Naive B cell (primary cell): ENCODE measurements at regions not wholly inside any gene's neighbourhood (a gene's known extent, or its start where the extent isn't known, plus 50 kb on each side); places are given as distances from the start of the nearest gene placed in this dataset.
A peak's percentile ranks its signal among the peaks of the same experiment; 100 is the strongest.

ENCODE experiments used
- ATAC-seq, 2 donors: fragments of 150-1000 bp; cut with Tn5 transposase; 2 replicates each; pipeline ENCODE4 v1.10.0; 2021; ENCODE audit warnings: low read depth in 2 of 2, mild to moderate bottlenecking in 2 of 2, moderate library complexity in 2 of 2
- DNase-seq: peaks from one replicate; pipeline ENCODE4 v3.0.0; 2022
- H3K27ac Mint-ChIP-seq, 6 donors: one replicate each; pipeline ENCODE4 v1.8.0; 2020 to 2022; ENCODE audit warnings: mild to moderate bottlenecking in 6 of 6, mixed read lengths in 6 of 6, moderate library complexity in 5 of 6, inconsistent platforms in 2 of 6
- H3K27me3 Mint-ChIP-seq, 3 donors: one replicate each; pipeline ENCODE4 v1.8.0; 2021 to 2022; ENCODE audit warnings: mixed read lengths in 3 of 3, mild to moderate bottlenecking in 1 of 3
- H3K36me3 Mint-ChIP-seq, 2 donors: one replicate each; pipeline ENCODE4 v1.8.0; 2020 to 2022; ENCODE audit warnings: mixed read lengths in 2 of 2, inconsistent platforms in 1 of 2, mild to moderate bottlenecking in 1 of 2
- H3K4me1 Mint-ChIP-seq, 3 donors: one replicate each; pipeline ENCODE4 v1.8.0; 2020 to 2022; ENCODE audit warnings: mixed read lengths in 3 of 3, inconsistent platforms in 1 of 3, mild to moderate bottlenecking in 1 of 3, moderate library complexity in 1 of 3
- H3K4me3 Mint-ChIP-seq, 8 donors: one replicate each; pipeline ENCODE4 v1.8.0; 2020 to 2022; ENCODE audit warnings: mild to moderate bottlenecking in 8 of 8, mixed read lengths in 8 of 8, moderate library complexity in 8 of 8, inconsistent platforms in 2 of 8
- H3K9me3 Mint-ChIP-seq, 7 donors: one replicate each; pipeline ENCODE4 v1.8.0; 2020 to 2022; ENCODE audit warnings: mixed read lengths in 7 of 7, mild to moderate bottlenecking in 5 of 7, inconsistent platforms in 2 of 7, moderate library complexity in 1 of 7

DNA sequence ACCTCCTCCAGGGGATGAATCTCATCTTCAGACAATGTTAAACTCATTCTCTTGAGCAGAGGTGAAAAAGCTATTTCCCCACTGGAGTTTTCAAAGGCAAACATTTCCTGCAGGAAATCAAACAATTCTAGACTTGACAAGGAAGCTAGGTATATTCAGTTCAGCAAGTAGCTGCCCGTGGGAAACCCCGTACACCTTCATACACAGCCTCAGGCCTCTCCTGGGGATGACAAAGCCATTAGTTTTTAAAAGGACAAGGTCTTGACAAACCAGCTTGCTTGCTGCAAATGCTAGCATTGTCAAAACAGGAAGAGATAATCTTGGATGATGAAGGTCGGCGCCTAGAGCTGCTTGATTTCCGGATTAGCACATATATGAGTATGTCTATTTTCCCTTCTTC lies 1630.8 kb upstream of the TENM4 start:
- H3K27ac Mint-ChIP-seq: no peak overlapping the region
- DNase-seq (no peak), ATAC-seq (no peak)
- H3K4me3 Mint-ChIP-seq: no peak overlapping the region
- peaks cover 0 to 4% (median 0%) of the 10 kb centered on the region in 3 donors for H3K27me3 Mint-ChIP-seq
- H3K36me3 Mint-ChIP-seq: no peaks in the 10 kb centered on the region
- peaks cover 0 to 5% (median 0%) of the 10 kb centered on the region in 3 donors for H3K4me1 Mint-ChIP-seq
- peaks cover 0 to 4% (median 3%) of the 10 kb centered on the region in 7 donors for H3K9me3 Mint-ChIP-seq

DNA sequence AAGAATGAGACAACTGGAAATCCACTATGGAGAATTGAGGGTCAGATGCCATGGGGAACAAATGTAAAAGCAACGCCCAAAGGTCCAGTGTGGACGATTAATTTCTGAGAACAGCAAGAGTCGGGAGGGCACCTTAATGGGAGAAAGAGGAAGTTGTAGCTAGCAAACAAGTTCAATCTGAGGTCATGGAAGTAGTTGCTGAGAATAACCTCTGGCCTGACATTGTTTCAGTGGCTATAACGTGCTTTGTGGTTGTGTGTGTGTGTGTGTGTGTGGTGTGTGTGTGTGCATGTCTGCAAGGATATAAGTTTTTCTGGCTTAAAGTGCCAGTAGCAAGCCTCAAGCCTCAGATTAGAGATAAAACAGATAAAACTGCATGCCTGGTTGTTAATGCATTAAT lies 1630.1 kb upstream of the TENM4 start:
- H3K9me3 Mint-ChIP-seq: peaks cover 0 to 4% (median 3%) of the 10 kb centered on the region in 7 donors
- H3K4me1 Mint-ChIP-seq: peaks cover 0 to 5% (median 0%) of the 10 kb centered on the region in 3 donors
- no peak overlapping the region for H3K4me3 Mint-ChIP-seq
- H3K27ac Mint-ChIP-seq: no peak overlapping the region
- H3K36me3 Mint-ChIP-seq: no peaks in the 10 kb centered on the region
- ATAC-seq (no peak), DNase-seq (no peak)
- H3K27me3 Mint-ChIP-seq: peaks cover 0 to 4% (median 0%) of the 10 kb centered on the region in 3 donors

DNA sequence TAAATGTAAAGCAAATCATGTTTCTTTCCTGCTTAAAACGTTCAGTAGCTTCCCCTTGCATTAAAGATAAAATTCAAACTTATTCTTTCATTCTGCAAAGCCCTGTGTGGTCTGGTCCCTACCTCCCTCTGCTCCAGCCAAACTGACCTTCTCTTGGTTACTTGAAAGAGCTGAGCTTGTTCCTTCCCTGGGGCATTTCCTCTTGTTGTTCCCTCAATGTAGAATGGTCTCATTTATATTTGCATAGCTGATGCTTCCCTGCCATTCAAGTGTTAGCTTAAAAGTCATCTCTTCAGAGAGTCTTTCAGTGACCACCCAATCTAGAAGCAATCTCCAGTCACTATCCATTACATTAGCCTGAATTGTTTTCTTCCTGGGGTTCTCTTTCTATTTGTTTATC lies 1618.5 kb upstream of the TENM4 start:
- H3K36me3 Mint-ChIP-seq: no peaks in the 10 kb centered on the region
- H3K27ac Mint-ChIP-seq: no peak overlapping the region
- no peak for ATAC-seq
- H3K27me3 Mint-ChIP-seq: no peaks in the 10 kb centered on the region
- H3K4me3 Mint-ChIP-seq: no peak overlapping the region
- H3K4me1 Mint-ChIP-seq: no peaks in the 10 kb centered on the region
- peaks cover 0 to 10% (median 4%) of the 10 kb centered on the region in 7 donors for H3K9me3 Mint-ChIP-seq
- no peak for DNase-seq

DNA sequence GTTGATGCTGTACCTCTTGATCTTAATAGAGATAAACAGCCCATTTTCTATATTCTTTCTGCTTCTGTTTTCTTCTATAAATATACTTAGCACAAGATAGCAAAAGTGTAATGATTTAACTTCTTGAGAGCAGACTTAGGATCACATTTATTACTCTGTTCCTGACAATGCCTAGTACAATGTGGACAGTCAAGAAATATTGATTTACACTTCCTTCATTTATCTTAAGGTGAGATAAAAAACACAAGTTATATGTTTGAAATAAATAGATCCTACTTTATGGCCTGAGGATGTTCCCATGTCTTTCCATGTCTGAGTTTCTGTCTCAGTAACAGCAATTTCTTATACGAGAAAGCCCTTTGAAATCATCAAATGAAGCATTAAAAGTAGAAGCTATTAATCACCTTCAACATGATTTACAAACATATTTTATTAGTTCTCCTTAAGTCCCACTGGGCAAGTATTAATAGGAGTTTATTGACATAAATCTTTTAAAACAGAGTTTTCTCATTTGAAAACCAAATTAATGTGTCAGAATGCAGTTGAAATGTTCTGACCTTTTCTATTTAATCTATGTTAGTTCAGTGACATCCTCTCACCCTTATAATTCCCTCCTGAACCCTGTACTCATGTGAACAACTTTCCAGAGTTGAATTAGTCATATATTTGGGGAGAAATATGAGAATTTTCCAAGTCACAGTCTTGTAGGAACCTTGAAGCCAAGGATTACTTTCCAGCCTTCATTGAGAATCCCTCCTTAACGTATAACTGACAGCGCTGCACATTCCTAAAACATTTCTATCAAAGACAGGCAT lies 1611.7 kb upstream of the TENM4 start:
- ATAC-seq: no peak
- H3K27ac Mint-ChIP-seq: no peak overlapping the region
- peaks cover 0 to 10% (median 2%) of the 10 kb centered on the region in 7 donors for H3K9me3 Mint-ChIP-seq
- no peak for DNase-seq
- no peak overlapping the region for H3K4me3 Mint-ChIP-seq
- no peaks in the 10 kb centered on the region for H3K27me3 Mint-ChIP-seq
- no peaks in the 10 kb centered on the region for H3K36me3 Mint-ChIP-seq
- H3K4me1 Mint-ChIP-seq: no peaks in the 10 kb centered on the region

DNA sequence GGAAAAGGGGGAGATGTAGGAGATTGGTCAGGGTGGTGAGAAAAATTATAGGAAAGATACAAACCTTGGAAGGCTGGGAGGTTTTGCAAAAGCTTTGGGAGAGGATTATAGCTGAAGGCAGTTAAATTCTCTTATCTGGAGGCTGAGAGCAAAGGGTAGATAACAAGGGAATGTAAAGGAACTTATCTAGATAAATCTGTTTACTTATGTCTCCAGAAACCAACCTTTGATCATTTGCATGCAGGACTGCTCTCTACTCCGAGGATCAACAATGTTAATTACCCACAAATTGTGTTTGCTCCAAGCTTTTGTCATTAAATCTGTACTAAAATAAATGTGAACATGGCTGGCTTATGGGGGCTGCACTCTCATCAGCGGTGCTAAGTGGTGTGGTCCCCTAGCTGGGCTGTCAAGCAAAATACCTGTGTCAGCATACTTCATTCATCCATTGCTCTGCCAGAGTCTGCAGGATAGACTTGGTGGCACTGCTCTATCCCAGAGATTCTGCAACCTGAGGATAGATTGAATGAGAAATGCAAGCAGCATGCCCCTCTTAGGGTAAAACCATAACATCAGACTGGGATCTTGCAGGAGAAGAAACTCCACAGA lies 1599.2 kb upstream of the TENM4 start:
- no peak for ATAC-seq
- H3K36me3 Mint-ChIP-seq: peaks cover 0 to 6% of the 10 kb centered on the region in 2 donors
- H3K27me3 Mint-ChIP-seq: no peaks in the 10 kb centered on the region
- no peaks in the 10 kb centered on the region for H3K4me1 Mint-ChIP-seq
- no peak overlapping the region for H3K27ac Mint-ChIP-seq
- peaks cover 12 to 29% (median 17%) of the 10 kb centered on the region in 7 donors for H3K9me3 Mint-ChIP-seq
- peak overlapping the region in 1 of 8 donors; percentile 26 for H3K4me3 Mint-ChIP-seq
- DNase-seq: no peak

DNA sequence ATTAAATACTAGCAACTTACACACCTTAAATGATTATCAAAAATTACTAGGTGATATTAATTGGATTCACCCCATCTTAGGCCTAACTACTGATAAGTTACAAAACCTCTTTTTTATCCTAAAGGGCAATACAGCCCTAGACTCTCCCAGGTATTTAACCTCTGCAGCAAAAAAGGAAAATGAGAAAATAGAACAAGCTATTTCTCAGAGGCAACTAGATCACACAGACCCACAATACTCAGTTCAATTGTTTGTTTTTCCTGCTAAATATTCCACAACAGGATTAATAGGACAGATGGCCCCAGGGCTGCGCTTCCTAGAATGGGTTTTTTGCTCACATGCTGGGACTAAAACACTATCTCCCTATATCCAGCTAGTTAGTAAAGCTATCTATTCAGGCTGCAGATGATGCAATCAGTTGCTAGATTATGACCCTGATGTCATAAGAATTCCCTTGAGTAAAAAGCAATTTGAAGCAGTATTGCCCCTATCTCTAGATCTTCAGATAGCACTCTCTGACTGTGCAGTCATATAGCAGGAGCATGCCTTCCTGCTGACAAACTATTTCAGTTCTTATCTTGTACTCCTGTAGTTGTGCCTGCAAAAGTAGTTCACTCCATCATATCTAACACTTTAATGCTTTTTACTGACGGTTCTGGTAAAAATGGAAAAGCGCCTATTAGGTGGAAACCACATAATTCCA lies 1595.5 kb upstream of the TENM4 start:
- H3K36me3 Mint-ChIP-seq: peaks cover 0 to 6% of the 10 kb centered on the region in 2 donors

DNA sequence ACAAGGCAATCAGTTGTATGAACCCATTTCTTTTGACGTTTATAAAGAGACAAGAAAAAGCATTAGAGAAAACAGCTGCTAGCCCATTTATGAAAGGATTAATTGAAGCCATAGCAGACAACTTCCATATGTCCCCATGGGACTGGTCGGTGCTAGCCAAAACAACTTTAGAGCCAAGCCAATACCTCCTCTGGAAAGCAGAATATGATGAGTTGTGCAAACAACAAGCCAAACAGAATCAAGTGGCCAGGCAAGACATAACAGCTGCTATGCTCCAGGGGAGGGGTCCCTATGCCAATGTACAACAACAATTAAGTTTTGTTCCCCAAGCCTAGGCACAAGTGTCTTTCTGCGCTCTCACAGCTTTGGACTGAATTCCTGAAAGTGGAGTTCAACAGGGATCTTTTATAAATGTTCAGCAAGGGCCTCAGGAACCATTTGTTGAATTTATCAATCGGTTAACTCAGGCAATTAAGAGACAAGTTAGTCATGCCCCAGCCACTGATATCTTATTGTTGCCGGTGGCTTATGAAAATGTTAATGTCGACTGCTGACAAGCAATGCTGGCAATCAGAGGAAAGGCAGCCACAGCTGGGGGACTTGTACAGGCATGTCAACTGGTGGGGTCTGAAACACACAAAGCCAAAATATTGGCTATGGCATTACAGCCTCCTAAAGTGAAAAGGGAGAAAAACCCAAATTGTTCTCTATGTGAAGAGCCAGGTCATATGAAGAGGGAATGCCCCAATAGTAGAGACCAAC lies 1593.1 kb upstream of the TENM4 start:
- peaks cover 14 to 35% (median 16%) of the 10 kb centered on the region in 7 donors for H3K9me3 Mint-ChIP-seq
- no peaks in the 10 kb centered on the region for H3K27me3 Mint-ChIP-seq
- no peaks in the 10 kb centered on the region for H3K4me1 Mint-ChIP-seq
- no peak overlapping the region for H3K4me3 Mint-ChIP-seq
- ATAC-seq: no peak
- H3K27ac Mint-ChIP-seq: no peak overlapping the region
- H3K36me3 Mint-ChIP-seq: peaks cover 0 to 6% of the 10 kb centered on the region in 2 donors
- DNase-seq: no peak

More for the DNA sequence above, 1595.5 kb upstream of the TENM4 start:
- H3K27me3 Mint-ChIP-seq: no peaks in the 10 kb centered on the region
- no peak overlapping the region for H3K4me3 Mint-ChIP-seq
- ATAC-seq (no peak), DNase-seq (no peak)
- peaks cover 14 to 35% (median 17%) of the 10 kb centered on the region in 7 donors for H3K9me3 Mint-ChIP-seq
- no peaks in the 10 kb centered on the region for H3K4me1 Mint-ChIP-seq
- H3K27ac Mint-ChIP-seq: no peak overlapping the region

DNA sequence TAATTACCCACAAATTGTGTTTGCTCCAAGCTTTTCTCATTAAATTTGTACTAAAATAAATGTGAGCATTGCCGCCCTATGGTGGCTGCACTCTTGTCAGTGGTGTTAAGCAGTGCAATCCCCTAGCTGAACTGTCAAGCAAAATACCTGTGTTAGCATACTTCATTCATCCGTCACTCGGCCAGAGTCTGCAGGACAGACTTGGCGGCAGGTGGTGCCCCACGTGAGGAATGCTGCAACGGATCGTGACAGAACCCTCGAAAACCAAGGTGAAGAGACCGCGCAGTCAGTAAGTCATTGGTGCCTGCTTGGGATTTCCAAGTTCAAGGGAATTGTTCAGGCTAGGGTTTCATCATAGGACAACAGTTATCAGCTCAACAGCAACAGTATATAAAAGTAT lies 1592.1 kb upstream of the TENM4 start:
- H3K27me3 Mint-ChIP-seq: no peaks in the 10 kb centered on the region
- H3K4me1 Mint-ChIP-seq: no peaks in the 10 kb centered on the region
- no peak for DNase-seq
- H3K27ac Mint-ChIP-seq: no peak overlapping the region
- peaks cover 0 to 6% of the 10 kb centered on the region in 2 donors for H3K36me3 Mint-ChIP-seq
- H3K4me3 Mint-ChIP-seq: no peak overlapping the region
- ATAC-seq: no peak
- peaks cover 9 to 35% (median 14%) of the 10 kb centered on the region in 7 donors for H3K9me3 Mint-ChIP-seq

DNA sequence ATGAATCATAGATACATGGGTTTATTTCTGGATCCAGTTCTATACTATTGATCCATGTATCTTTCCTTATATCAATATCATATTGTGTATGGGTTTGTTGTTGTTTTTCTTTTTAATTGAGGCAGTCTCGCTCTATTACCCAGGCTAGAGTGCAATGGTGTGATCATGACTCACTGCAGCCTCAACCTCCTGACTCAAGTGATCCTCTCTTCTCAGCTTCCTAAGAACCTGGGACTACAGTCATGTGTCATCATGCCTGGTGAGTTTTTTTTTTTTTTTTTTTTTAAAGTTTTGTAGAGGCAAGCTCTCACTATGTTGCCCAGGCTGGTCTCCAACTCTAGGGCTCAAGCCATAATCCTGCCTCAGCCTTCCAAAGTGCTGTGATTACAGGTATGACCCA lies 1589.4 kb upstream of the TENM4 start:
- no peak overlapping the region for H3K27ac Mint-ChIP-seq
- H3K4me3 Mint-ChIP-seq: no peak overlapping the region
- ATAC-seq: no peak
- H3K36me3 Mint-ChIP-seq: no peaks in the 10 kb centered on the region
- H3K27me3 Mint-ChIP-seq: no peaks in the 10 kb centered on the region
- no peak for DNase-seq
- H3K4me1 Mint-ChIP-seq: no peaks in the 10 kb centered on the region
- peaks cover 0 to 12% (median 4%) of the 10 kb centered on the region in 7 donors for H3K9me3 Mint-ChIP-seq

DNA sequence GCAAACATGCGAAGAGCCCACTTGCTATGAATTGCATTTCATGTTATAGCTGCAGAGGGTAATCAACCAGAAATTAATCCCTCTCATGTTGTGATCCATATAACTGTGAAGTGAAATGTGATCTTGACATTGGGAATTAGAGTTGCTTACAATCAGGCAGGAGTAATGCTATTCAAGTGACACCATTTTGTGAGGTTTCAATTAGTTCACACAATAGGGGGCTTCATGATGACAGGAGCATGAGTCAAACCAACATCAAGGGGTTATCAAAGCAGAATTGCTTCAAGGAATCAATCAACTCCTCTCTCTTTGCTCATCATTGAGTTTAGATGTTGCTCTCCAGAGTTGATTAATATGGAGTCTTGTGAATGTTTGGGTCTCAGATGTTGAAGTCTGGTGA lies 1585.2 kb upstream of the TENM4 start:
- H3K9me3 Mint-ChIP-seq: peaks cover 0 to 3% (median 0%) of the 10 kb centered on the region in 7 donors

DNA sequence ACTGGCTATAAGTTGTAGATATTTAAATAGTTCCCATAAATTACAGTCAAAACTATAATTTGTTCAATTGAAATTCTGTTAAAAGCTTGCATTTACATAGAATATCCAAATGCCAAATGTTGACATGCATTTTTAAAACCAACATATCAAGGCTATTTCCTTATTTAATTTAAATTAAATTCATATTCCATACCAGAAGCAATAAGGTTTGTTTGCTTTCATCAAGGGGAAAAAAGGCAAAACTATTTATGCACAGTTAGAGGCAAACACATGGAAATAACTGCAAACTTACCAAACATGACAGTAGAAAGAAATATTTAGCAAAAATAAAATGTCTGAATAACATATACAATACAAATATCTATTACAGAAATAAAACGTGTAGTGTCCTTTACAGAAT lies 1581.2 kb upstream of the TENM4 start:
- Mint-ChIP-seq H3K9me3 (peaks cover 0 to 4% (median 1%) of the 10 kb centered on the region in 7 donors), H3K36me3 (no peaks in the 10 kb centered on the region), H3K4me1 (no peaks in the 10 kb centered on the region), H3K27me3 (no peaks in the 10 kb centered on the region), H3K4me3 (no peak overlapping the region), H3K27ac (no peak overlapping the region)
- ATAC-seq: no peak
- no peak for DNase-seq

More for the DNA sequence above, 1585.2 kb upstream of the TENM4 start:
- H3K36me3 Mint-ChIP-seq: no peaks in the 10 kb centered on the region
- H3K4me1 Mint-ChIP-seq: no peaks in the 10 kb centered on the region
- no peak for DNase-seq
- no peak overlapping the region for H3K27ac Mint-ChIP-seq
- no peak for ATAC-seq
- H3K4me3 Mint-ChIP-seq: no peak overlapping the region
- no peaks in the 10 kb centered on the region for H3K27me3 Mint-ChIP-seq

DNA sequence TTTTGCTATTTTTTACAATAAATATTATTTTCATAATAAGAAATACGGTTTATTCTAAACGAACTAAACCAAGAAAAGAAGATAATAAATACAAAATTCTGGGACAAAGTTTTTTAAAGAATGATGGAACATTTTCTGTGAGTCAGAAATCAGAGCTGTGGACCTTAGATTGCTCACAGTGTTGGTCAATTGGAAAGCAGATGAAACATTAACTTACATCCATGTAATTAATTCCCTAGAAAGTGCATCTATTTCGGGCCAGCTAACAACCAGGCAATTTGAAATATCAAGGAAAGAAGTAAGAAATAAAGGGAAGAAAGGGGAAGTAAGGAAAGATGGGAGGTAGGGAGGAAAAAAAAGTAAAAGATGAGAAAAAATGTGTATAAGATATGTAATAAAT lies 1569.8 kb upstream of the TENM4 start:
- DNase-seq (no peak), ATAC-seq (no peak)
- H3K4me3 Mint-ChIP-seq: no peak overlapping the region
- no peak overlapping the region for H3K27ac Mint-ChIP-seq
- no peaks in the 10 kb centered on the region for H3K27me3 Mint-ChIP-seq
- no peaks in the 10 kb centered on the region for H3K36me3 Mint-ChIP-seq
- H3K4me1 Mint-ChIP-seq: no peaks in the 10 kb centered on the region
- peaks cover 0 to 8% (median 4%) of the 10 kb centered on the region in 7 donors for H3K9me3 Mint-ChIP-seq

DNA sequence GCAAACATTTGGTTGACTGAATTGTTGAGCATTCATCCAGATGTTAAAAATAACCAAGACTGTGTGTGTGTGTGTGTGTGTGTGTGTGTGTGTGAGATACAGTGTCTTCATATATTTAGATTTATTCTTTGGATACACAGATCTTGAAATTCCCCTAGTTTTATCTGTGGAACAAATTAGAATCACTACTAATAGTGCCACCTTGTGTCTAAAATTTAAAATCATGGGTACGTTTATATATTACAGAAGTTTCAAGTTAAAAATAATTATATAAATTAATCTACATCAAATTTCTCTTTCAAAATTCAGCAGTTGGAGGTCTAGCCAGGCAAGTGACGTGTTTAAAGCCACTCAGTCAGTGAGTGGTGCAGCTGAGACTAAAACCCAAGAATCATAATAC lies 1566.2 kb upstream of the TENM4 start:
- Mint-ChIP-seq H3K27me3 (no peaks in the 10 kb centered on the region), H3K27ac (no peak overlapping the region), H3K4me3 (no peak overlapping the region), H3K36me3 (no peaks in the 10 kb centered on the region), H3K9me3 (peaks cover 0 to 3% (median 2%) of the 10 kb centered on the region in 7 donors), H3K4me1 (no peaks in the 10 kb centered on the region)
- ATAC-seq (no peak), DNase-seq (no peak)
